ENCODE measurements at regions not wholly inside any gene's neighbourhood (a gene's known extent, or its start where the extent isn't known, plus 50 kb on each side); places are given as distances from the start of the nearest gene placed in this dataset.

GRCh38 chr18:34358923-34359322 lies 134.2 kb upstream of the NOL4 start (continued):
- TF ChIP-seq, protein P1, sequence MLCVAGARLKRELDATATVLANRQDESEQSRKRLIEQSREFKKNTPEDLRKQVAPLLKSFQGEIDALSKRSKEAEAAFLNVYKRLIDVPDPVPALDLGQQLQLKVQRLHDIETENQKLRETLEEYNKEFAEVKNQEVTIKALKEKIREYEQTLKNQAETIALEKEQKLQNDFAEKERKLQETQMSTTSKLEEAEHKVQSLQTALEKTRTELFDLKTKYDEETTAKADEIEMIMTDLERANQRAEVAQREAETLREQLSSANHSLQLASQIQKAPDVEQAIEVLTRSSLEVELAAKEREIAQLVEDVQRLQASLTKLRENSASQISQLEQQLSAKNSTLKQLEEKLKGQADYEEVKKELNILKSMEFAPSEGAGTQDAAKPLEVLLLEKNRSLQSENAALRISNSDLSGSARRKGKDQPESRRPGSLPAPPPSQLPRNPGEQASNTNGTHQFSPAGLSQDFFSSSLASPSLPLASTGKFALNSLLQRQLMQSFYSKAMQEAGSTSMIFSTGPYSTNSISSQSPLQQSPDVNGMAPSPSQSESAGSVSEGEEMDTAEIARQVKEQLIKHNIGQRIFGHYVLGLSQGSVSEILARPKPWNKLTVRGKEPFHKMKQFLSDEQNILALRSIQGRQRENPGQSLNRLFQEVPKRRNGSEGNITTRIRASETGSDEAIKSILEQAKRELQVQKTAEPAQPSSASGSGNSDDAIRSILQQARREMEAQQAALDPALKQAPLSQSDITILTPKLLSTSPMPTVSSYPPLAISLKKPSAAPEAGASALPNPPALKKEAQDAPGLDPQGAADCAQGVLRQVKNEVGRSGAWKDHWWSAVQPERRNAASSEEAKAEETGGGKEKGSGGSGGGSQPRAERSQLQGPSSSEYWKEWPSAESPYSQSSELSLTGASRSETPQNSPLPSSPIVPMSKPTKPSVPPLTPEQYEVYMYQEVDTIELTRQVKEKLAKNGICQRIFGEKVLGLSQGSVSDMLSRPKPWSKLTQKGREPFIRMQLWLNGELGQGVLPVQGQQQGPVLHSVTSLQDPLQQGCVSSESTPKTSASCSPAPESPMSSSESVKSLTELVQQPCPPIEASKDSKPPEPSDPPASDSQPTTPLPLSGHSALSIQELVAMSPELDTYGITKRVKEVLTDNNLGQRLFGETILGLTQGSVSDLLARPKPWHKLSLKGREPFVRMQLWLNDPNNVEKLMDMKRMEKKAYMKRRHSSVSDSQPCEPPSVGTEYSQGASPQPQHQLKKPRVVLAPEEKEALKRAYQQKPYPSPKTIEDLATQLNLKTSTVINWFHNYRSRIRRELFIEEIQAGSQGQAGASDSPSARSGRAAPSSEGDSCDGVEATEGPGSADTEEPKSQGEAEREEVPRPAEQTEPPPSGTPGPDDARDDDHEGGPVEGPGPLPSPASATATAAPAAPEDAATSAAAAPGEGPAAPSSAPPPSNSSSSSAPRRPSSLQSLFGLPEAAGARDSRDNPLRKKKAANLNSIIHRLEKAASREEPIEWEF (IDR thresholded peaks at IDR 0.05; ENCODE audit: insufficient replicate concordance, low read depth, low read length): no peak
- TF ChIP-seq STAT3 (IDR thresholded peaks at IDR 0.05; ENCODE audit: low read depth, low read length): 0 out of 2 replicates have a peak, but pooled peaks have one; percentile 54
- no peak for TF ChIP-seq HDAC6 (IDR thresholded peaks at IDR 0.05; ENCODE audit: unreplicated experiment)
- TF ChIP-seq ATF7 (IDR thresholded peaks at IDR 0.05; ENCODE audit: low read depth): peak; percentile 85
- peak; percentile 78; the same call in 1 of the 2 replicates for TF ChIP-seq BACH1 (IDR thresholded peaks at IDR 0.05; ENCODE audit: borderline replicate concordance)
- TF ChIP-seq TAF1 (IDR thresholded peaks at IDR 0.05; ENCODE audit: borderline replicate concordance, low read depth, low read length): no peak
- peak; percentile 94 to 95 for TF ChIP-seq IKZF2 (IDR thresholded peaks at IDR 0.05)
- no peak for TF ChIP-seq SUZ12 (IDR thresholded peaks at IDR 0.05; ENCODE audit: unreplicated experiment)
- no peak for TF ChIP-seq RBBP5 (conservative IDR thresholded peaks at IDR 0.05)
- 0 out of 2 replicates have a peak, but pooled peaks have one; percentile 32 for TF ChIP-seq ZNF24 (IDR thresholded peaks at IDR 0.05)
- TF ChIP-seq ETV6 (conservative IDR thresholded peaks at IDR 0.05 in 1 of 2, IDR thresholded peaks at IDR 0.05 in 1 of 2; ENCODE audit: borderline replicate concordance in 1 of 2, low read depth in 1 of 2): 0 out of 4 replicates have a peak, but pooled peaks of 1 of the 2 experiments have one; percentile 15

Measured in GM12878 (cell line).